ENCODE measurements at regions not wholly inside any gene's neighbourhood (a gene's known extent, or its start where the extent isn't known, plus 50 kb on each side); places are given as distances from the start of the nearest gene placed in this dataset.

DNA sequence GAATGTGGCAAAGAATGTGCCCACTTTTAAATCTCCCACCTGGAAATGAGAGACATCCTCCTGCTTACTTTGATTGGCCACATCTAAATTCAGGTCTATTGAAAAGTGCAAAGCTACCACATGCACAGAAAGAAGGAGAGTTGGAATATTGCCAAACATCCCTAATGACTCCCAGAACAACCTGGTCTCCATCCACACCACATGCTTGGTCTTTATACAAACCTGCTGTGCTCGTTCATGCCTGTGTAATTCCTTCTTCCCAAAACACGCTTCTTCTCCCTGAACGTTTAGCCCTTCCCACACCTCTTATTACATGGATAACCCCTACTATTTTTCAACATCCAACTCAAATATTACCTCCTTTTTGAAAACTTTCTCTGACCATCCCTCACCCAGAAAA lies 66.2 kb upstream of the BCL2L14 start:
- TF ChIP-seq, protein P1, sequence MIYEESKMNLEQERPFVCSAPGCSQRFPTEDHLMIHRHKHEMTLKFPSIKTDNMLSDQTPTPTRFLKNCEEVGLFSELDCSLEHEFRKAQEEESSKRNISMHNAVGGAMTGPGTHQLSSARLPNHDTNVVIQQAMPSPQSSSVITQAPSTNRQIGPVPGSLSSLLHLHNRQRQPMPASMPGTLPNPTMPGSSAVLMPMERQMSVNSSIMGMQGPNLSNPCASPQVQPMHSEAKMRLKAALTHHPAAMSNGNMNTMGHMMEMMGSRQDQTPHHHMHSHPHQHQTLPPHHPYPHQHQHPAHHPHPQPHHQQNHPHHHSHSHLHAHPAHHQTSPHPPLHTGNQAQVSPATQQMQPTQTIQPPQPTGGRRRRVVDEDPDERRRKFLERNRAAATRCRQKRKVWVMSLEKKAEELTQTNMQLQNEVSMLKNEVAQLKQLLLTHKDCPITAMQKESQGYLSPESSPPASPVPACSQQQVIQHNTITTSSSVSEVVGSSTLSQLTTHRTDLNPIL (CRISPR knock-in tag; IDR thresholded peaks at IDR 0.05; ENCODE audit: low read depth): no peak
- TF ChIP-seq PPARA (CRISPR knock-in tag; IDR thresholded peaks at IDR 0.05; ENCODE audit: borderline replicate concordance) (no peak), TCF4 (CRISPR knock-in tag; IDR thresholded peaks at IDR 0.05; ENCODE audit: borderline replicate concordance) (no peak), ZFP30 (CRISPR knock-in tag; IDR thresholded peaks at IDR 0.05) (no peak), ESRRG (CRISPR knock-in tag; IDR thresholded peaks at IDR 0.05) (no peak), ZFP3 (CRISPR knock-in tag; IDR thresholded peaks at IDR 0.05) (no peak)

Data from SK-N-SH treated with all-trans-retinoic acid at 6 μM for 48 hours (cell line).